Fibroblast of skin of left biceps (primary cell): ENCODE measurements at regions not wholly inside any gene's neighbourhood (a gene's known extent, or its start where the extent isn't known, plus 50 kb on each side); places are given as distances from the start of the nearest gene placed in this dataset.

Experiments
- DNase-seq, 2 experiments: peaks; one replicate each; pipeline ENCODE4 v3.0.0-alpha.2; 2013; ENCODE audit warnings: low read depth in 2 of 2

- no peak for DNase-seq
These were observed 175.1 kb upstream of the DDX18 start for GRCh38 chr2:117639401-117639800.

GRCh38 chr2:117644403-117644802 is 170.1 kb upstream of the DDX18 start:
- no peak for DNase-seq

- DNase-seq: no peak
These were observed 169.0 kb upstream of the DDX18 start for GRCh38 chr2:117645458-117645857.

DNA sequence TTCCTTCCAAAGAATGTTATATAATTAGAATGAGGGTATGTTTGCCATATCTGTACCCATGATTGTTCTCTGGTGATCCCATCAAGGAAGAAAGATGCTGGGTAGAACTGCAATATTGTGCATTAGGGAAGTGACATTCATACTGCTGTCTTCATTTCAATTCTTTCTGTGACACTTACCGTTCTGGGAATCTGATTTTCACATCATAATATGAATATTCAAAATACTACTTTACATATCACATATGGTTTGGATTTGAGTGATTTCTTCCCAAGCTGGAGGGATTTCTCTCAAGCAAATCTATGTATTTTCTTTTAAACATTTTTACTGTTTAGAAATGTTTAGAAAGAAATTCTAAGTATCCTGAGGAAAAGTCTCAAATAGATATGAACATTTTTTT is 168.4 kb upstream of the DDX18 start:
- no peak for DNase-seq

GRCh38 chr2:117646872-117647271 is 167.6 kb upstream of the DDX18 start:
- no peak for DNase-seq

DNA sequence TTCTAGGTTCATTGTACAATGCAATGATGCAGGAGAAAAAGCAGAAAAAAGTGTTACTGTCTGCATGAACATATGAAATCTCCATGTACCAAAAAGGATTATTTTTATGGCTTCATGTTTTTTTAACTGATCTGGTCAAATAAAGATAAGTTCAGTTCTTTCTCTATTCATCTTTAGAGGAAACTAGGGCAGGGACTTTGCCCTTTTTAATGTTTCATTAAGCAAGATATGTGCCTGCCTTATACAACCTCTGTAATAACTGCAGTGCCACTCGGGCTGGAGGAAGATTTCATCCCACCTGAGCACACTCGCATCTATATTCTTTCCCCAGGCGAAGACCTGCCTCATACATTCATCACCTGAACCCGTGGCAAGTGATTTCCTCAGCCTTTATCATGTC is 157.9 kb upstream of the DDX18 start:
- no peak for DNase-seq

GRCh38 chr2:117661619-117662018 is 152.9 kb upstream of the DDX18 start:
- no peak for DNase-seq

DNA sequence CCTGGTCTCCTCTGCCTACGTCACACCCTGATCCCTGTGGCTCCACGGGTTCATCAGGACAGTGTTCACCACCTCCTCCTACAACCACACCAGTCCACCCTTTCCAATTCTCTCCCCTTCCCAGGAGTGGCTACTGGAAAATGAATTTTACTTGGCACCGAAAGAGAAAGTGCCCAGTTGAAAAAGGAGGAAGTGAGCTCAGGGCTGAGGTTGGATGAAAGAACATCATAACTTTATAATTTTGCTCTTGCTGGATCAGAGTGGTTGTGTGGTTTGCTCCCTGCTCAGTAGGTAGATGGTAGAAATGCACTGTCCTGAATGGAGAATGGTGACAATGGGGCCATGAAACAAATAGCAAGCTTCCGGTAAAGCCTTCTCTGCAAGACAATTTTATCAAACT is 140.3 kb upstream of the DDX18 start:
- DNase-seq: no peak

- no peak for DNase-seq
These were observed 134.5 kb upstream of the DDX18 start for GRCh38 chr2:117679952-117680351.

GRCh38 chr2:117684919-117685318 is 129.6 kb upstream of the DDX18 start:
- no peak for DNase-seq

- no peak for DNase-seq
These were observed 127.8 kb upstream of the DDX18 start for GRCh38 chr2:117686699-117687098.

DNA sequence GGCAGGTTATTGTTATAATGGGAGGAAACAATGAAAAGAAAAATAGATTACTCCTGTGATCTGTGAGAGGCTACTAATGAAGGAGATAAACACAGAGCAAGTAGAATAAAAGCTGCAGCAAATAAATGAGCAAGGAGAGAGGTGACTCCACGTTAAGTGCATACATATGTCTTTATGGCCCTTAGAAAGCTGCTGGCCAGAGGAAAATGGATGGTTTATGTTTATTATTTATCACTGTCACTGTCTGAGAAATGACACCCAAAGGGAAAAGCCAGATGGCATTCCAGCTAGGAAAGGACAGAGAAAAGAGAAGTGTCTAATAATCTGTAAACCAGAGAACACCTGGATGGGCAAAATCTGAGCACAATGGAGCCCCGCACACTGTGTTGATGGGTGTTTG is 122.9 kb upstream of the DDX18 start:
- DNase-seq: no peak

- DNase-seq: no peak
These were observed 122.3 kb upstream of the DDX18 start for GRCh38 chr2:117692001-117692763.

GRCh38 chr2:117693154-117693553 is 121.3 kb upstream of the DDX18 start:
- no peak for DNase-seq

DNA sequence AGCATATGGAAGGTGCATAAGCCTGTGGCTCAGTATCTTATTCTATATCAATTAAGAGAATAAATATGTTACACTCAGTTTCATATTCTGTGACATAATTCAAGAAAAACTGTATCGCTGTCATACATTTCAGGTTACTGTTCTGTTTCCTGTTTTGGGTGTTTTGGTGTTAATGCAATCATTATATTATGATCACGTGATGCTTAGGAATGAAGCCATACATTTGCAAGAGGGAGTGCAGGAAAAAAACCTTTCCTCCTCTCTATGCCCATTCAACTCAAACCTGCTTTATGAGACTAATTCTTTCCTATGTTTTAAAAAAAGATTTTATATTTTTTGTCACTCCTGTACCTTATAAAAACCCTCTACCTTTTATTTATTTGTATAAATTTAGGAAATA is 120.8 kb upstream of the DDX18 start:
- no peak for DNase-seq

- DNase-seq: no peak
These were observed 116.2 kb upstream of the DDX18 start for GRCh38 chr2:117698287-117698686.

- DNase-seq: no peak
These were observed 115.7 kb upstream of the DDX18 start for GRCh38 chr2:117698819-117699218.

DNA sequence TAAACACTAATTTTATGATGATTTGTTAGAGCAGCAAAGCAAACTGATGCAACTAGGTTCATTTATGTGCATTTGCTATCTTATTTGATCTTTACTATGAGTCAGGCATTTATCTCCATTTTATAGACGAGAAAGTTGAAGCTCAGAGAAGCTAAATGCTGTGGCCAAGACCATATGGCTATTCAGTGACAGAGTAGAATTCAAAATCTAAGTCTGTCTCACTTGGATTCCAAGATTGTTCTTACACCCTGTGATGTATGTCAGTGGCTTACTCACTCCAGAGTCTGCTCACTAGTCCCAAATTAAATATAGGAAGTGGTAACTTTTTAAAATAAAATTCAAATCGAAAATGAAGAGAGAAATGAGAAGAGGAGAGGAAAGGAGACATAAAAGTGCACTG is 114.0 kb upstream of the DDX18 start:
- DNase-seq: no peak

- no peak for DNase-seq
These were observed 113.1 kb upstream of the DDX18 start for GRCh38 chr2:117701365-117701764.

- no peak for DNase-seq
These were observed 112.4 kb upstream of the DDX18 start for GRCh38 chr2:117702098-117702497.

DNA sequence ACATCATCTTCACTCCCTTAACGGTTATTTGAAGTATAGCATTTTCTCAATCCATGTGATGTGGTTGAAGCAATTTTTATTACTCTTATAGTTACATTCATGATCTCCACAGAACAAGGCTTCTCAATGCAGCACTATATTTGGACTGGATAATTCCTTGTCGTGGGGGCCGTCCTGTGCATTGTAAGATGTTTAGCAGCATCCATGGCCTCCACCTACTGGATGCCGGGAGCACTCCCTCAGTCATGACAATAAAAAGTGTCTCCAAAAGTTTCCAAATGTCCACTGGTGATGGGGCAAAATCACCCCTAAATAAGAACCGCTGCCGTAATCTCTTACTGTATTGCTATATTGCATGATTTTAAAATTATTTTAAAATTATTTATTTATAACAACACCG is 110.6 kb upstream of the DDX18 start:
- DNase-seq: no peak

GRCh38 chr2:117704818-117705217 is 109.7 kb upstream of the DDX18 start:
- no peak for DNase-seq

DNA sequence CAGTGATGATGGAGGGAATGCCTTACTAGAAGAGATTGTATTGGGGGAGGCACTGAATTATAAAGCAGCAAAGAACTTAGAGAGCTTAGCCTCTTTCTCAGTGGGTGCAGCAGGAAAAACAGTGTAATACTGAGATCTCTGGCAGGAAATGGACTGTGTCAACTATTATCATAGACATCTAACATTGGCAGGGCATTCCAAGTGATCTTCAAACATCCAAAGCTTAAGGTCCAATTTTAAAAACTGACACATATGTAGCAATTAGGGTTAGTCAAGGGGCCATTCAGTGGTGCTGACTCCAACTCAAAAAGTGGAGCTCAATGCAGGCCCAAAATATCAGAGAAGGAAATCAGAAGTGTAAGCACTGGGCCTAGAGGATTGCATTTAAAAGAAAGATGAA is 106.6 kb upstream of the DDX18 start:
- DNase-seq: no peak

DNA sequence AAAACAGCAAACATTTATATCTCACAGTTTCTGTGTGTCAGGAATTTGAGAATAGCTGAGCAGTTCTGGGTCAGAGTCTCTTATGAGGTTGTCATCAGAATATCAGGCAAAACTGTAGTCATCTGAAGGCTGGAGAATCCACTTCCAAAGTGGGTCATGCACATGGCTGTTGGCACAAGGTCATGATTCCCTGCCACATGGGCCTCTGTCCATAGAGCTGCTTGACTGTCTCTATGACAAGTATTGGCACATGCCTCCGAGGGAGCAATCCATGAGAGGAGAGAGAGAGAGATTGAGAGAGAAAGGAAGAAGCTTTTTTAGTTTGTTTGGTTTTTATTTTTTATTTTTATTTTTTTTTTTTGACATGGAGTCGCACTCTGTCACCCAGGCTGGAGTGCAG is 101.8 kb upstream of the DDX18 start:
- no peak for DNase-seq
